ENCODE measurements at regions not wholly inside any gene's neighbourhood (a gene's known extent, or its start where the extent isn't known, plus 50 kb on each side); places are given as distances from the start of the nearest gene placed in this dataset.

GRCh38 chr3:34995796-34996430, 643.4 kb upstream of the ARPP21 start:
- TF ChIP-seq MAX (IDR thresholded peaks at IDR 0.05; ENCODE audit: low read depth, low read length) = no peak
- no peak for TF ChIP-seq TCF7 (IDR thresholded peaks at IDR 0.05; ENCODE audit: borderline replicate concordance)
- TF ChIP-seq PAX5 (IDR thresholded peaks at IDR 0.05; ENCODE audit: borderline replicate concordance, low read depth, low read length) = no peak
- TF ChIP-seq ATF3 (IDR thresholded peaks at IDR 0.05; ENCODE audit: borderline replicate concordance, extremely low read depth, low read depth, low read length) = no peak
- TF ChIP-seq CTCF (IDR thresholded peaks at IDR 0.05 in 2 of 3, conservative IDR thresholded peaks at IDR 0.05 in 1 of 3; ENCODE audit: control insufficient read depth in 2 of 3, extremely low read depth in 1 of 3, insufficient read depth in 1 of 3, low read depth in 3 of 3, low read length in 3 of 3) = no peak
- TF ChIP-seq EP300 (IDR thresholded peaks at IDR 0.05; ENCODE audit: borderline replicate concordance in 1 of 2, control insufficient read depth in 1 of 2, low read depth in 2 of 2, low read length in 2 of 2) = no peak
- TF ChIP-seq REST (IDR thresholded peaks at IDR 0.05; ENCODE audit: low read depth, low read length) = no peak
